NCI-H2081 (cell line): ENCODE measurements at regions not wholly inside any gene's neighbourhood (a gene's known extent, or its start where the extent isn't known, plus 50 kb on each side); places are given as distances from the start of the nearest gene placed in this dataset.

ENCODE experiments used
- DNase-seq, 2 experiments: peaks; one replicate each; lab custom pipeline; 2025; lab: John Stamatoyannopoulos, UW

- DNase-seq, result no peak
Observed at GRCh38 chr9:105861972-105862371, 167.6 kb downstream of the TMEM38B start.

- DNase-seq, result no peak
Observed at GRCh38 chr9:105864248-105864898, 170.0 kb downstream of the TMEM38B start.

GRCh38 chr9:105865285-105865684, 170.9 kb downstream of the TMEM38B start:
- no peak for DNase-seq

GRCh38 chr9:105871540-105871939, 177.2 kb downstream of the TMEM38B start:
- DNase-seq, result no peak

- DNase-seq, result no peak
Observed at GRCh38 chr9:105873801-105874200, 179.5 kb downstream of the TMEM38B start.

GRCh38 chr9:105877721-105878120, 183.4 kb downstream of the TMEM38B start:
- peak; percentile 88 to 96 for DNase-seq

GRCh38 chr9:105879181-105879580, 184.8 kb downstream of the TMEM38B start:
- no peak for DNase-seq

- DNase-seq, result peak in 1 of 2 experiments; percentile 5
Observed at GRCh38 chr9:105880517-105880916, 186.2 kb downstream of the TMEM38B start.

- DNase-seq, result no peak
Observed at GRCh38 chr9:105881021-105881420, 186.7 kb downstream of the TMEM38B start.

GRCh38 chr9:105881654-105882349, 187.5 kb downstream of the TMEM38B start:
- DNase-seq, result peak; percentile 64 to 71

- no peak for DNase-seq
Observed at GRCh38 chr9:105883847-105884246, 189.5 kb downstream of the TMEM38B start.

GRCh38 chr9:105884416-105884815, 190.1 kb downstream of the TMEM38B start:
- no peak for DNase-seq

- no peak for DNase-seq
Observed at GRCh38 chr9:105886136-105886535, 191.8 kb downstream of the TMEM38B start.

GRCh38 chr9:105887679-105888078, 193.3 kb downstream of the TMEM38B start:
- peak in 1 of 2 experiments; percentile 25 for DNase-seq

GRCh38 chr9:105890046-105890822, 195.9 kb downstream of the TMEM38B start:
- no peak for DNase-seq

- DNase-seq, result no peak
Observed at GRCh38 chr9:105900123-105900522, 205.8 kb downstream of the TMEM38B start.

GRCh38 chr9:105901514-105902109, 207.3 kb downstream of the TMEM38B start:
- peak; percentile 23 to 64 for DNase-seq

- DNase-seq, result no peak
Observed at GRCh38 chr9:105908069-105908468, 213.7 kb downstream of the TMEM38B start.

GRCh38 chr9:105911104-105911911, 217.0 kb downstream of the TMEM38B start:
- DNase-seq, result no peak

GRCh38 chr9:105912157-105912862, 218.0 kb downstream of the TMEM38B start:
- DNase-seq, result no peak
